ENCODE measurements at regions not wholly inside any gene's neighbourhood (a gene's known extent, or its start where the extent isn't known, plus 50 kb on each side); places are given as distances from the start of the nearest gene placed in this dataset.

GRCh38 chr7:118006979-118007378 is 133.7 kb upstream of the CTTNBP2 start:
- TF ChIP-seq, protein P1, sequence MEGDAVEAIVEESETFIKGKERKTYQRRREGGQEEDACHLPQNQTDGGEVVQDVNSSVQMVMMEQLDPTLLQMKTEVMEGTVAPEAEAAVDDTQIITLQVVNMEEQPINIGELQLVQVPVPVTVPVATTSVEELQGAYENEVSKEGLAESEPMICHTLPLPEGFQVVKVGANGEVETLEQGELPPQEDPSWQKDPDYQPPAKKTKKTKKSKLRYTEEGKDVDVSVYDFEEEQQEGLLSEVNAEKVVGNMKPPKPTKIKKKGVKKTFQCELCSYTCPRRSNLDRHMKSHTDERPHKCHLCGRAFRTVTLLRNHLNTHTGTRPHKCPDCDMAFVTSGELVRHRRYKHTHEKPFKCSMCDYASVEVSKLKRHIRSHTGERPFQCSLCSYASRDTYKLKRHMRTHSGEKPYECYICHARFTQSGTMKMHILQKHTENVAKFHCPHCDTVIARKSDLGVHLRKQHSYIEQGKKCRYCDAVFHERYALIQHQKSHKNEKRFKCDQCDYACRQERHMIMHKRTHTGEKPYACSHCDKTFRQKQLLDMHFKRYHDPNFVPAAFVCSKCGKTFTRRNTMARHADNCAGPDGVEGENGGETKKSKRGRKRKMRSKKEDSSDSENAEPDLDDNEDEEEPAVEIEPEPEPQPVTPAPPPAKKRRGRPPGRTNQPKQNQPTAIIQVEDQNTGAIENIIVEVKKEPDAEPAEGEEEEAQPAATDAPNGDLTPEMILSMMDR (conservative IDR thresholded peaks at IDR 0.05), result no peak
- no peak for TF ChIP-seq EZH2 (IDR thresholded peaks at IDR 0.05; ENCODE audit: low read depth)
